ENCODE measurements at regions not wholly inside any gene's neighbourhood (a gene's known extent, or its start where the extent isn't known, plus 50 kb on each side); places are given as distances from the start of the nearest gene placed in this dataset.

DNA sequence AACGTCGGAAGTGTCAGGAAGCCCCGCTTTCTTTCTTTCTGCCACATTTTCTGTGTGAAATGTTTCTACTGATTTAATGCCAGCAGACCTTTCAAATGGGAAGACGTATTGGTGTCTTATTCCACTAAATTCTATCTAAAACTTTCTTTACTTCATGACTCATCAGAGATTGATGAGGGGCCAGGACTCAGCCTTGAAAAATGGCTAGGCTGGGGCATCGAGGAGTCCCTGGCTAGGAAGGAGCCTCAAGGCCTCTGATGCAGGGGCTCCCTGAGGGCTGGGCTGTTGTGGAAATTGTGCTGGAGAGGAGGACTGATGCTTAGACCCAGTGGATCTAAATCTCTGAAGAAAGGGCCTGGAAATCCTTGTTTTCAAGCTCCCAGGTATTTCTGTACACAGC, 192.8 kb upstream of the PDE10A start:
- Histone ChIP-seq H3K9me3 (ENCODE audit: control insufficient read depth in 4 of 4, insufficient read depth in 3 of 4, low read length in 3 of 4) (peaks cover 0 to 2% (median 0%) of the 10 kb centered on the region in 4 donors), H3K4me3 (no peak overlapping the region), H3K4me1 (ENCODE audit: control insufficient read depth in 5 of 5, insufficient read depth in 5 of 5, low read length in 5 of 5) (no peaks in the 10 kb centered on the region), H3K27me3 (ENCODE audit: control insufficient read depth in 3 of 3, insufficient read depth in 3 of 3, low read length in 2 of 3) (peaks cover 6 to 40% (median 26%) of the 10 kb centered on the region in 3 donors), H3K36me3 (ENCODE audit: control insufficient read depth in 4 of 4, insufficient read depth in 4 of 4, low read length in 4 of 4) (no peaks in the 10 kb centered on the region), H3K9ac (ENCODE audit: insufficient read depth in 1 of 2, low read length in 2 of 2) (no peak overlapping the region), H3K27ac (ENCODE audit: low read depth in 1 of 2, low read length in 1 of 2) (no peak overlapping the region)
- WGBS, 2 donors: 85 to 90% methylated on average over 5 of the region's 5 CpGs
- ATAC-seq (ENCODE audit: insufficient read depth, low FRiP score) (no peak), DNase-seq (no peak)
- TF ChIP-seq, protein P1, sequence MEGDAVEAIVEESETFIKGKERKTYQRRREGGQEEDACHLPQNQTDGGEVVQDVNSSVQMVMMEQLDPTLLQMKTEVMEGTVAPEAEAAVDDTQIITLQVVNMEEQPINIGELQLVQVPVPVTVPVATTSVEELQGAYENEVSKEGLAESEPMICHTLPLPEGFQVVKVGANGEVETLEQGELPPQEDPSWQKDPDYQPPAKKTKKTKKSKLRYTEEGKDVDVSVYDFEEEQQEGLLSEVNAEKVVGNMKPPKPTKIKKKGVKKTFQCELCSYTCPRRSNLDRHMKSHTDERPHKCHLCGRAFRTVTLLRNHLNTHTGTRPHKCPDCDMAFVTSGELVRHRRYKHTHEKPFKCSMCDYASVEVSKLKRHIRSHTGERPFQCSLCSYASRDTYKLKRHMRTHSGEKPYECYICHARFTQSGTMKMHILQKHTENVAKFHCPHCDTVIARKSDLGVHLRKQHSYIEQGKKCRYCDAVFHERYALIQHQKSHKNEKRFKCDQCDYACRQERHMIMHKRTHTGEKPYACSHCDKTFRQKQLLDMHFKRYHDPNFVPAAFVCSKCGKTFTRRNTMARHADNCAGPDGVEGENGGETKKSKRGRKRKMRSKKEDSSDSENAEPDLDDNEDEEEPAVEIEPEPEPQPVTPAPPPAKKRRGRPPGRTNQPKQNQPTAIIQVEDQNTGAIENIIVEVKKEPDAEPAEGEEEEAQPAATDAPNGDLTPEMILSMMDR (IDR thresholded peaks at IDR 0.05; ENCODE audit: control extremely low read depth, extremely low read depth): no peak

DNA sequence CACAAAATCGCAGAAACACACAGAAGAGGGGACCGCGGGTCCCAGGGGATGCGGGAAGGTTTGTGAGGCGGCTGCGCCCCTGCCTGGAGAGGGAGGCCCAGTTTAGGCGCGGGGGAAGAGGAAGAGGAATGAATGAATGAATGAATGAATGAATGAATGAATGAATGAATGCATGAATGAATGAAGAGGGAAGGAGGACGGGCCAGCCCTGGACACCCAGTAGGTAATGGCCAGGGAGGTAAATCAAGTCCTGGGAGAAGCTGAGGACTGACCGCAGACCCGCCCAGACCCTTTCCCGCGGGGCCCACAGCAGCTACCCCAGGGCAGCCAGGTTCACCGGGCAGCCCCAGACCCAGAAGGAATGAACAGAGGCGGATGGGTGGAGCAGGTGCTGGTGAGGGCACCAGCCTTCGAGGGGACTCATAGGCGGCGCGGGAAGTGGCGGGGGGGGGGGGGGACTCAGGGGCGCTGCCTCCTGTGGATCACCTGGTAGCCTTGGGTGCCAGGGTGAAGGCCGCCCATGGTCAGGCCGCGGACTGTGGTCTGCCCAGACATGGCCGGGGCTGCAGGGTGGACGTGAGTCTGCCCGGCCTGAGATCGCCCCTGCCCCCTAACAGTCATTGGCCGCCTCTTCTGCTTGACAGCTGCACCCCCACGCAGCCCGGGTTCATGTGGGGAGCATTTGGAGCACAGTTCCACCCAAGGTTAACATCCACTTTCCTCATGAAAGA, 192.0 kb upstream of the PDE10A start:
- TF ChIP-seq, protein P1 (IDR thresholded peaks at IDR 0.05; ENCODE audit: control extremely low read depth, extremely low read depth): no peak
- no peak overlapping the region for H3K4me3 ChIP-seq
- peaks cover 0 to 3% (median 0%) of the 10 kb centered on the region in 5 donors for H3K4me1 ChIP-seq (ENCODE audit: control insufficient read depth in 5 of 5, insufficient read depth in 5 of 5, low read length in 5 of 5)
- H3K9me3 ChIP-seq (ENCODE audit: control insufficient read depth in 4 of 4, insufficient read depth in 3 of 4, low read length in 3 of 4): peaks cover 0 to 2% (median 0%) of the 10 kb centered on the region in 4 donors
- no peak overlapping the region for H3K9ac ChIP-seq (ENCODE audit: insufficient read depth in 1 of 2, low read length in 2 of 2)
- no peak for DNase-seq
- no peak for ATAC-seq (ENCODE audit: insufficient read depth, low FRiP score)
- no peak overlapping the region for H3K27ac ChIP-seq (ENCODE audit: low read depth in 1 of 2, low read length in 1 of 2)
- 74 to 89% methylated on average over 25 to 31 of the region's 31 CpGs for WGBS, 2 donors
- peaks cover 6 to 40% (median 28%) of the 10 kb centered on the region in 3 donors for H3K27me3 ChIP-seq (ENCODE audit: control insufficient read depth in 3 of 3, insufficient read depth in 3 of 3, low read length in 2 of 3)
- no peaks in the 10 kb centered on the region for H3K36me3 ChIP-seq (ENCODE audit: control insufficient read depth in 4 of 4, insufficient read depth in 4 of 4, low read length in 4 of 4)

DNA sequence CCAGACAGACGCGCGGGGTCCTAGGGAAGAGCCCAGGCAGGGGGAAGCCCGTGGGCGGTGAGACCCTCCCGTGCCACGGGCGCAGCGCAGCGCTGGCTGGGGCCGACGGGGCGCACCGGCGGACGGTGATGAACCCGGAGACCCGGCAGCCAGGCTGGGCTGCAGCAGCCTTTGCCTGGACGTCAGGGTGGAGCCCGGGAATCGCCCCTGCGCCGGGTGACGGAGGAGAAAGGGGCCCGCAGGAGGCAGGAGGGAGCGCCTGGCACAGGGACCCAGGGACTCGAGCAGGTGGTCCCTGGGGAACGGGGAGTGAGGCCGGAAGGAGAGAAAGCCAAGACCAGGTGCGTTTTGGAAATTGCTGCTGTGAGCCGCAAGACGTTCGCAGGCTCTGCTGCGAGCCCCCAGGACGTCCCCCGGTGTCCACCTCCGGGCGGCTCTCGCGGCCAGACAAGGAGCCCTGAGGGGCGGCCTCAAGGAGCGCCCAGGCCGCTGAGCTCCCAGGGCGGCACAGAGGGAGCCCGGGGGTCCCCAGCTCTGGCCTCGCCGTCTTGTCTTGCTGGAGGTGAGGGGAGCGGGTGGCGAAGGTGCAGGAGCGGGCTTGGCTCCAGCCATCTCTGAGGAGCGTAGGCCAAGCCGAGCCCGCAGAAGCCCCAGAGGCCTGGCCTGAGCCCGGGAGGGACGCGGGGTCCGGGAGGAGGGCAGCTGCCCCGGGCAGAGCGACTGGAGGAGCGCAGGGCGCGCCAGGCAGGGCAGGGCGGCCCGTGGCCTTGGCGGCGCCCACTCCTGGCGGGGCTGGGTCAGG, 191.2 kb upstream of the PDE10A start:
- H3K9me3 ChIP-seq (ENCODE audit: control insufficient read depth in 4 of 4, insufficient read depth in 3 of 4, low read length in 3 of 4): peaks cover 0 to 2% (median 0%) of the 10 kb centered on the region in 4 donors
- H3K9ac ChIP-seq (ENCODE audit: insufficient read depth in 1 of 2, low read length in 2 of 2): no peak overlapping the region
- TF ChIP-seq, protein P1 (IDR thresholded peaks at IDR 0.05; ENCODE audit: control extremely low read depth, extremely low read depth): no peak
- ATAC-seq (ENCODE audit: insufficient read depth, low FRiP score) (no peak), DNase-seq (no peak)
- H3K4me3 ChIP-seq: no peak overlapping the region
- peaks cover 0 to 11% (median 0%) of the 10 kb centered on the region in 5 donors for H3K4me1 ChIP-seq (ENCODE audit: control insufficient read depth in 5 of 5, insufficient read depth in 5 of 5, low read length in 5 of 5)
- H3K36me3 ChIP-seq (ENCODE audit: control insufficient read depth in 4 of 4, insufficient read depth in 4 of 4, low read length in 4 of 4): no peaks in the 10 kb centered on the region
- no peak overlapping the region for H3K27ac ChIP-seq (ENCODE audit: low read depth in 1 of 2, low read length in 1 of 2)
- H3K27me3 ChIP-seq (ENCODE audit: control insufficient read depth in 3 of 3, insufficient read depth in 3 of 3, low read length in 2 of 3): peaks cover 6 to 40% (median 28%) of the 10 kb centered on the region in 3 donors
- 8 to 13% methylated on average over 66 to 67 of the region's 67 CpGs for WGBS, 2 donors
